Caco-2 (cell line): ENCODE measurements at regions not wholly inside any gene's neighbourhood (a gene's known extent, or its start where the extent isn't known, plus 50 kb on each side); places are given as distances from the start of the nearest gene placed in this dataset.

Experiments used
- BruUV-seq: library from RNA; stranded (reverse); fragments of 400-500 nt; replicated peaks from 2 replicates; lab custom pipeline; 2021; lab: Mats Ljungman, UMichigan
- CTCF ChIA-PET: fragments of 300-600 bp; sonication (Branson Sonifier 250); formaldehyde crosslinking; loops from one replicate; lab custom pipeline; 2022; ENCODE audit warnings: antibody characterized with exemption; lab: Charles Lee
- POLR2A ChIA-PET: fragments of 300-600 bp; sonication (Branson Sonifier 250); formaldehyde crosslinking; loops from one replicate; lab custom pipeline; 2022; ENCODE audit warnings: antibody characterized with exemption; lab: Charles Lee
- DNase-seq, 2 experiments: peaks; one replicate each; pipeline versions ENCODE4 v3.0.0 to v3.0.0-alpha.2; 2020 to 2022
- H3K27me3 ChIP-seq: replicated peaks from 2 replicates; pipeline ENCODE4 v1.6.0; 2011; ENCODE audit warnings: low read length; ENCODE audit not compliant: control insufficient read depth, insufficient read depth
- H3K36me3 ChIP-seq: 2 replicates; pipeline ENCODE4 v1.5.1; 2011; ENCODE audit warnings: low read length; ENCODE audit not compliant: control insufficient read depth, insufficient read depth
- H3K4me1 ChIP-seq: fragments of 250-450 bp; sonication (Bioruptor Pico); 2 replicates; pipeline ENCODE4 v1.5.1; 2020; ENCODE audit warnings: mild to moderate bottlenecking
- H3K4me3 ChIP-seq: 2 replicates; pipeline ENCODE4 v1.5.1; 2011; ENCODE audit warnings: low read depth, mild to moderate bottlenecking, control low read depth, low read length
- H3K9me3 ChIP-seq: fragments of 250-450 bp; sonication (Bioruptor Pico); 2 replicates; pipeline ENCODE4 v1.5.1; 2020; ENCODE audit warnings: mild to moderate bottlenecking, moderate library complexity
- H3K27ac Mint-ChIP-seq: one replicate; pipeline ENCODE4 v1.8.0; 2022; ENCODE audit warnings: mixed read lengths; ENCODE audit not compliant: unreplicated experiment
- H3K27me3 Mint-ChIP-seq: one replicate; pipeline ENCODE4 v1.8.0; 2022; ENCODE audit warnings: mixed read lengths; ENCODE audit not compliant: insufficient read depth, unreplicated experiment
- H3K36me3 Mint-ChIP-seq: one replicate; pipeline ENCODE4 v1.8.0; 2022; ENCODE audit warnings: mild to moderate bottlenecking, mixed read lengths; ENCODE audit not compliant: insufficient read depth, unreplicated experiment
- H3K4me1 Mint-ChIP-seq: one replicate; pipeline ENCODE4 v1.8.0; 2022; ENCODE audit warnings: low read depth, mixed read lengths; ENCODE audit not compliant: unreplicated experiment
- H3K4me3 Mint-ChIP-seq: one replicate; pipeline ENCODE4 v1.8.0; 2022; ENCODE audit warnings: mild to moderate bottlenecking, moderate library complexity, mixed read lengths; ENCODE audit not compliant: unreplicated experiment
- H3K9me3 Mint-ChIP-seq: one replicate; pipeline ENCODE4 v1.8.0; 2022; ENCODE audit warnings: mixed read lengths; ENCODE audit not compliant: unreplicated experiment
- intact Hi-C: fragments of 100-400 bp; cut with micrococcal nuclease; formaldehyde crosslinking; loops from one replicate; pipeline ENCODE4 v1.10.0; 2022; ENCODE audit not compliant: unreplicated experiment
- TF ChIP-seq, protein P1 (sequence below), 2 experiments: fragments of 200-600 bp in 1 of 2; IDR thresholded peaks; 1 replicate in 1 of 2; 2 replicates in 1 of 2; pipeline versions ENCODE4 v1.5.1 to v1.8.0; 2011 to 2022; ENCODE audit warnings: antibody characterized with exemption in 1 of 2, control low read depth in 1 of 2, inconsistent platforms in 1 of 2, low read depth in 1 of 2, low read length in 1 of 2, mild to moderate bottlenecking in 1 of 2, moderate library complexity in 1 of 2; ENCODE audit not compliant: insufficient read depth in 1 of 2, severe bottlenecking in 1 of 2, unreplicated experiment in 1 of 2

DNA sequence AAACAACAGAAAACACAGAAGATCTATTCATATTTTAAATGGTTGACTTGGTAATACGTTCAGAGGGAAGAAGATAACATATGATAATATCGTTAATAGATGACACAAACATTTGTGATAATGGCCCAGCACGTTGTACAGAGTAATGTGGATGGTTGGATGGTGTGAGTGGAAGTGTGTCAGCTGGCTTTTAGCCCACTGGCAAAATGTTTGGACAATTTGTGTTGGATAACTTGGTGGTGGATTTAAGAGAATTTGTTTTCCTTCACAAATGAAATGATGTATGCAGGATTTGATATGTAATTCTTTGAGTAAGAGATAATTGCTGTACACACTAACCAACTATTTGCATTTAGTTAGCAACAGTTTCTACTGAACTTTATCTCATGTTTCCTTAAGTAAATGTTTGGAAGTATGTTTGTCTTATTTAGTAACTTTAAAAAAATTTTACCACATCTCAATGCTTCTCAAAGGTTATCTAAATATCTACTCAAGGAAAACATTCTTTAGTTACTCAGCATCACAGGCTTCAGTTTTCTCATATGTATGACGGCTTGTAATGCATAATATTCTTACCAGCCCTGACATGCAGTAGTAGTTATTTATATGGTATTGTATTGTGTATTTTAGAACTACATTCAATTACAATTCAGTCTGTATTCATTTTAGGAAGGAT is 328.5 kb upstream of the GOLIM4 start:
- no peaks in the 10 kb centered on the region for H3K9me3 Mint-ChIP-seq

DNA sequence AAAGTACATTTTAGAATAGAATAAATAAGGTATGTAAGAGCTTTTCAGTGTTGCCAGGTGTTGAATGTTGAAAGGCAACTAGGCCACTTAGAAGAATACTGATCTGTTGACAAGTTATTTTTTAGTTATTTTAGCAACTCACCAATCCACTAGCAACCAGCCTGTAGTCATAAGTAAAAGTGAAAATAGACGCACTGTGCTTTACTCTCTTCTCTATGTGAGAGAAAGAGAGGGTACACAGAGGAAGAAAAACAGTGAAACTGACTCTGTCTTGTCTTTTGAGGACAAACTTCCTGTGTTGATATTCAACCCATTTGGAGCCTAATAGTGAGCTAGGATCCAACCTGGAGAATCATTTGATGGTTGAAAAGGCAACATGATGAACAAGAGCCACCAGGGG is 327.1 kb upstream of the GOLIM4 start:
- H3K27ac Mint-ChIP-seq = no peak overlapping the region
- no peaks in the 10 kb centered on the region for H3K27me3 ChIP-seq
- no peaks in the 10 kb centered on the region for H3K36me3 Mint-ChIP-seq
- no peak overlapping the region for H3K4me3 Mint-ChIP-seq
- no peak overlapping the region for H3K4me3 ChIP-seq
- intact Hi-C loops = no loop called here
- H3K9me3 Mint-ChIP-seq = no peaks in the 10 kb centered on the region
- H3K36me3 ChIP-seq = no peaks in the 10 kb centered on the region
- H3K4me1 ChIP-seq = no peaks in the 10 kb centered on the region
- ChIA-PET CTCF (interaction anchor here (0.5 kb wide), 1 partner anchor 585 kb away, joined by 3 read pairs; no protein-coding TSS in a partner anchor), POLR2A (no interaction called here)
- no peaks in the 10 kb centered on the region for H3K9me3 ChIP-seq
- no TSS peak for BruUV-seq
- no peak for DNase-seq
- TF ChIP-seq, protein P1, sequence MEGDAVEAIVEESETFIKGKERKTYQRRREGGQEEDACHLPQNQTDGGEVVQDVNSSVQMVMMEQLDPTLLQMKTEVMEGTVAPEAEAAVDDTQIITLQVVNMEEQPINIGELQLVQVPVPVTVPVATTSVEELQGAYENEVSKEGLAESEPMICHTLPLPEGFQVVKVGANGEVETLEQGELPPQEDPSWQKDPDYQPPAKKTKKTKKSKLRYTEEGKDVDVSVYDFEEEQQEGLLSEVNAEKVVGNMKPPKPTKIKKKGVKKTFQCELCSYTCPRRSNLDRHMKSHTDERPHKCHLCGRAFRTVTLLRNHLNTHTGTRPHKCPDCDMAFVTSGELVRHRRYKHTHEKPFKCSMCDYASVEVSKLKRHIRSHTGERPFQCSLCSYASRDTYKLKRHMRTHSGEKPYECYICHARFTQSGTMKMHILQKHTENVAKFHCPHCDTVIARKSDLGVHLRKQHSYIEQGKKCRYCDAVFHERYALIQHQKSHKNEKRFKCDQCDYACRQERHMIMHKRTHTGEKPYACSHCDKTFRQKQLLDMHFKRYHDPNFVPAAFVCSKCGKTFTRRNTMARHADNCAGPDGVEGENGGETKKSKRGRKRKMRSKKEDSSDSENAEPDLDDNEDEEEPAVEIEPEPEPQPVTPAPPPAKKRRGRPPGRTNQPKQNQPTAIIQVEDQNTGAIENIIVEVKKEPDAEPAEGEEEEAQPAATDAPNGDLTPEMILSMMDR (IDR thresholded peaks at IDR 0.05; ENCODE audit: insufficient read depth in 1 of 2, low read depth in 1 of 2, low read length in 1 of 2, severe bottlenecking in 1 of 2, unreplicated experiment in 1 of 2) = no peak
- no peaks in the 10 kb centered on the region for H3K27me3 Mint-ChIP-seq
- peaks cover 10% of the 10 kb centered on the region for H3K4me1 Mint-ChIP-seq

More for the DNA sequence above, 328.5 kb upstream of the GOLIM4 start:
- no TSS peak for BruUV-seq
- H3K9me3 ChIP-seq = no peaks in the 10 kb centered on the region
- H3K27me3 ChIP-seq = no peaks in the 10 kb centered on the region
- POLR2A ChIA-PET = no interaction called here
- Mint-ChIP-seq H3K4me1 (no peaks in the 10 kb centered on the region), H3K27ac (no peak overlapping the region), H3K36me3 (no peaks in the 10 kb centered on the region), H3K27me3 (no peaks in the 10 kb centered on the region), H3K4me3 (no peak overlapping the region)
- H3K4me3 ChIP-seq = no peak overlapping the region
- no peaks in the 10 kb centered on the region for H3K36me3 ChIP-seq
- CTCF ChIA-PET = no interaction called here
- no peak for DNase-seq
- intact Hi-C loops = no loop called here
- TF ChIP-seq, protein P1 (IDR thresholded peaks at IDR 0.05; ENCODE audit: insufficient read depth in 1 of 2, low read depth in 1 of 2, low read length in 1 of 2, severe bottlenecking in 1 of 2, unreplicated experiment in 1 of 2) = no peak
- no peaks in the 10 kb centered on the region for H3K4me1 ChIP-seq

DNA sequence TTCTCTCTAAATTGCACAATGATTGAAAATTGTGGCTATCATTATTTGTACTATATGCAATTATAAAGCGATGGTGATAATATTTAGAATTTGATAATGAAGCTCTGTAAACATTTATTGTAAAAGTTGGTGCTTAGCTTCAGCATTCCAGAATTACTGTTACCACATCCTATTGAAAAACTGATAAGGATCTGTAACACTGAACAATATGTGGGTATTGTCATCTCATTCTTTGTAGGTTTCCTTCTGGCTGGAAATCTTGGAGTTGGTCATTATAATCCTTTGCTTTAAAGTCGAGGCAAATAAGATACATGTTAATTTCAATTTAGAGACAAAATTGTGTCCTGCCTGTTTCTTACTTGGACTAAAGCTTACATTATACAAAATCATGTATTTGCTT is 323.4 kb upstream of the GOLIM4 start:
- Histone ChIP-seq H3K9me3 (no peaks in the 10 kb centered on the region), H3K4me1 (peaks cover 13% of the 10 kb centered on the region; the same call in 1 of the 2 replicates), H3K4me3 (no peak overlapping the region), H3K36me3 (no peaks in the 10 kb centered on the region), H3K27me3 (no peaks in the 10 kb centered on the region)
- H3K36me3 Mint-ChIP-seq = no peaks in the 10 kb centered on the region
- H3K27me3 Mint-ChIP-seq = no peaks in the 10 kb centered on the region
- POLR2A ChIA-PET = no interaction called here
- intact Hi-C loops = no loop called here
- no peaks in the 10 kb centered on the region for H3K9me3 Mint-ChIP-seq
- CTCF ChIA-PET = no interaction called here
- H3K4me1 Mint-ChIP-seq = peaks cover 14% of the 10 kb centered on the region
- DNase-seq = no peak
- TF ChIP-seq, protein P1 (IDR thresholded peaks at IDR 0.05; ENCODE audit: insufficient read depth in 1 of 2, low read depth in 1 of 2, low read length in 1 of 2, severe bottlenecking in 1 of 2, unreplicated experiment in 1 of 2) = no peak
- no TSS peak for BruUV-seq
- no peak overlapping the region for H3K27ac Mint-ChIP-seq
- H3K4me3 Mint-ChIP-seq = no peak overlapping the region
